K562 (cell line): ENCODE measurements at regions not wholly inside any gene's neighbourhood (a gene's known extent, or its start where the extent isn't known, plus 50 kb on each side); places are given as distances from the start of the nearest gene placed in this dataset.

ENCODE experiments used
- ATAC-seq: fragments of 200-7000 bp; cut with Tn5 transposase; 3 replicates; pipeline ENCODE4 v1.9.1; 2020; ENCODE audit warnings: moderate library complexity
- BruUV-seq: library from RNA; stranded (reverse); fragments of 400-500 nt; replicated peaks from 2 replicates; lab custom pipeline; 2021; lab: Mats Ljungman, UMichigan
- CTCF ChIA-PET: fragments of 300-600 bp; formaldehyde crosslinking; extraction: SDS; loops from one replicate; lab custom pipeline; 2021; ENCODE audit warnings: low intra/inter-chr PET ratio; lab: Yijun Ruan, JAX
- POLR2A ChIA-PET: fragments of 300-600, 350-650 bp; sonication (Branson Sonifier 250); formaldehyde crosslinking; extraction: SDS; loops from one replicate; lab custom pipeline; 2021; ENCODE audit warnings: antibody characterized with exemption, inconsistent platforms; lab: Yijun Ruan, JAX
- DNase-seq, 4 experiments: peaks; one replicate each; pipeline versions ENCODE4 v3.0.0 to v3.0.0-alpha.2; 2011 to 2018; ENCODE audit warnings: low spot score in 3 of 4, mixed read lengths in 3 of 4; ENCODE audit errors: extremely low read depth in 1 of 4
- FAIRE-seq: peaks from 2 replicates; lab custom pipeline; 2011; peaks lifted over from hg19 to GRCh38; lab: Jason Lieb, UNC
- H2AFZ ChIP-seq: 2 replicates; pipeline ENCODE4 v1.6.0; 2011; ENCODE audit warnings: low read depth, low read length, control low read depth, inconsistent platforms
- H3K27ac ChIP-seq: fragments of 200-600 bp; 3 replicates; pipeline ENCODE4 v1.8.0; 2011; ENCODE audit warnings: low read depth, mild to moderate bottlenecking, control low read depth, inconsistent platforms, low read length, moderate library complexity, mixed read lengths; ENCODE audit errors: extremely low read depth
- H3K27me3 ChIP-seq, 2 experiments: fragments of 300-600 bp in 1 of 2; 2 replicates in 1 of 2; 3 replicates in 1 of 2; pipeline versions ENCODE4 v1.6.0 to v1.8.0; 2011; ENCODE audit warnings: inconsistent platforms in 2 of 2, low read length in 2 of 2, mild to moderate bottlenecking in 1 of 2, mixed read lengths in 1 of 2, moderate library complexity in 1 of 2; ENCODE audit not compliant: control insufficient read depth in 2 of 2, insufficient read depth in 2 of 2
- H3K36me3 ChIP-seq: fragments of 300-600 bp; 3 replicates; pipeline ENCODE4 v1.8.0; 2011; ENCODE audit warnings: mild to moderate bottlenecking, low read length, inconsistent platforms; ENCODE audit not compliant: control insufficient read depth, insufficient read depth
- H3K4me1 ChIP-seq, 2 experiments: fragments of 200-600 bp in 1 of 2; replicated peaks in 1 of 2; 2 replicates in 1 of 2; 3 replicates in 1 of 2; pipeline versions ENCODE4 v1.5.1 to v1.8.0; 2011; ENCODE audit warnings: inconsistent platforms in 2 of 2, low read length in 2 of 2, mild to moderate bottlenecking in 1 of 2, mixed read lengths in 1 of 2, moderate library complexity in 1 of 2; ENCODE audit not compliant: control insufficient read depth in 2 of 2, insufficient read depth in 2 of 2
- H3K4me2 ChIP-seq: 2 replicates; pipeline ENCODE4 v1.6.1; 2011; ENCODE audit warnings: low read length, control low read depth, inconsistent platforms, mixed read lengths; ENCODE audit not compliant: insufficient read depth
- H3K4me3 ChIP-seq: fragments of 200-600 bp; sonication (generic), shearing (Covaris generic); 2 replicates; pipeline ENCODE4 v1.5.1; 2016; ENCODE audit warnings: control low read depth, inconsistent platforms
- H3K79me2 ChIP-seq: fragments of 200-600 bp; 3 replicates; pipeline ENCODE4 v1.8.0; 2011; ENCODE audit warnings: low read length, inconsistent platforms; ENCODE audit not compliant: control insufficient read depth, insufficient read depth
- H3K9ac ChIP-seq, 2 experiments: 2 replicates each; pipeline versions ENCODE4 v1.6.0 to v1.6.1; 2011; ENCODE audit warnings: low read depth in 2 of 2, low read length in 2 of 2, control low read depth in 1 of 2, inconsistent platforms in 1 of 2, mild to moderate bottlenecking in 1 of 2, mixed read lengths in 1 of 2; ENCODE audit not compliant: insufficient read depth in 1 of 2
- H3K9me1 ChIP-seq: one replicate; pipeline ENCODE4 v1.6.0; 2011; ENCODE audit warnings: inconsistent platforms, mild to moderate bottlenecking, low read length, moderate library complexity; ENCODE audit not compliant: control insufficient read depth, insufficient read depth
- H3K9me3 ChIP-seq: replicated peaks from 2 replicates; pipeline ENCODE4 v1.5.1; 2011; ENCODE audit warnings: low read depth, low read length, inconsistent platforms; ENCODE audit not compliant: control insufficient read depth, insufficient read depth
- H4K20me1 ChIP-seq: replicated peaks from 2 replicates; pipeline ENCODE4 v1.6.1; 2011; ENCODE audit warnings: low read length, inconsistent platforms, mixed read lengths; ENCODE audit not compliant: control insufficient read depth, insufficient read depth
- CBX3 ChIP-seq, 2 experiments: IDR thresholded peaks; 1 replicate in 1 of 2; 2 replicates in 1 of 2; pipeline ENCODE4 v1.6.1; 2012; ENCODE audit warnings: inconsistent platforms in 2 of 2, low read length in 2 of 2, borderline replicate concordance in 1 of 2, control low read depth in 1 of 2
- CHD1 ChIP-seq: fragments of 200-600 bp; sonication (generic); IDR thresholded peaks from one replicate; pipeline ENCODE4 v1.6.1; 2012; ENCODE audit warnings: mild to moderate bottlenecking, moderate library complexity, low read length, inconsistent platforms
- NFATC3 ChIP-seq: fragments of 450-650 bp; IDR thresholded peaks from 2 replicates; pipeline ENCODE4 v1.6.1; 2017; ENCODE audit warnings: mild to moderate bottlenecking
- RFX1 ChIP-seq: fragments of 450-650 bp; IDR thresholded peaks from 2 replicates; pipeline ENCODE4 v1.6.1; 2016; ENCODE audit warnings: mild to moderate bottlenecking, moderate library complexity
- ZNF143 ChIP-seq: sonication (generic); formaldehyde crosslinking; IDR thresholded peaks from 2 replicates; pipeline ENCODE4 v1.9.0; 2022; ENCODE audit warnings: mild to moderate bottlenecking, missing genetic modification reagents
- ZNF174 ChIP-seq: fragments of 250-450 bp; sonication (Bioruptor Pico); IDR thresholded peaks from 2 replicates; pipeline ENCODE4 v1.4.0; 2020; ENCODE audit warnings: mild to moderate bottlenecking
- WGBS: fragments of 100-300 bp; shearing (Covaris generic); methylation state at CpG from one replicate; pipeline ENCODE4 v1.1.6; 2016; ENCODE audit warnings: low coverage, mixed read lengths; ENCODE audit not compliant: insufficient coverage; ENCODE audit errors: missing lambda C conversion rate; 5-methylcytosine and 5-hydroxymethylcytosine counted together
- in situ Hi-C: fragments of 300-500 bp; cut with MboI; formaldehyde crosslinking; loops from 4 replicates; pipeline ENCODE4 v1.15.0; 2018; ENCODE audit warnings: inconsistent platforms, mixed read lengths
- intact Hi-C: fragments of 100-400 bp; cut with micrococcal nuclease; formaldehyde crosslinking; loops from 2 replicates; pipeline ENCODE4 v1.14.2; 2022
- TF ChIP-seq, protein P1 (sequence below), 2 experiments: fragments of 450-650 bp; formaldehyde crosslinking in 1 of 2; IDR thresholded peaks; 2 replicates each; pipeline versions ENCODE4 v1.4.0 to v1.6.1; 2014 to 2020; ENCODE audit warnings: mild to moderate bottlenecking in 2 of 2, borderline replicate concordance in 1 of 2, low read depth in 1 of 2

DNA sequence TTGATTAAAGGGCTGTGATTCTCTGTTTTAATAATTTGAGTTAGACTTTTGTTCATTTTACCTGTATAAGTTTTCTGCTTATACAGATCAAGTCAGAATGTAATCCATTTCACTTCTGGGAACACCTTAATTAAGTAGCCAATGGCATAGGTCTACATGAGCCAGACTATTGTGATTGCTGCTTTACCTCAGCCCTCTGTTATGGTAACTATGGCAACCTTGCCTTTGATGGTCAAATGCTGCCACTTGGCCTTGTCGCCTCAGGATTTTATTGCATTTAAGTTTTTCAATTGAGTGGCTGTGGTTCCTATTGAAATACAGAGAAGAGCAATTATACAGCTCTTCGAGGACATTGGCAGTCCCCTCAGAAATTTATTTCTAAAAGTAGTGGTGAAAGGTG lies 64.3 kb upstream of the TMEM106B start:
- whole genome bisulfite sequencing: 0% methylated on average over 2 of the region's 2 CpGs
- intact Hi-C loops (no loop called here), in situ Hi-C loops (no loop called here)
- no TSS peak for BruUV-seq
- no peaks in the 10 kb centered on the region for H3K27me3 ChIP-seq
- FAIRE-seq (no peak), DNase-seq (no peak), ATAC-seq (no peak)
- no peaks in the 10 kb centered on the region for H3K4me1 ChIP-seq
- H3K9me3 ChIP-seq: no peaks in the 10 kb centered on the region
- no peaks in the 10 kb centered on the region for H3K9me1 ChIP-seq
- H3K36me3 ChIP-seq: no peaks in the 10 kb centered on the region
- no peak overlapping the region for H3K4me3 ChIP-seq
- POLR2A ChIA-PET: no interaction called here
- no peak overlapping the region for H3K4me2 ChIP-seq
- TF ChIP-seq RFX1 (peak; percentile 64), NFATC3 (no peak)
- TF ChIP-seq, all 486 proteins: peak for 1
- Histone ChIP-seq H4K20me1 (no peaks in the 10 kb centered on the region), H2AFZ (no peak overlapping the region), H3K9ac (no peak overlapping the region), H3K79me2 (no peaks in the 10 kb centered on the region), H3K27ac (no peak overlapping the region)
- CTCF ChIA-PET: no interaction called here

DNA sequence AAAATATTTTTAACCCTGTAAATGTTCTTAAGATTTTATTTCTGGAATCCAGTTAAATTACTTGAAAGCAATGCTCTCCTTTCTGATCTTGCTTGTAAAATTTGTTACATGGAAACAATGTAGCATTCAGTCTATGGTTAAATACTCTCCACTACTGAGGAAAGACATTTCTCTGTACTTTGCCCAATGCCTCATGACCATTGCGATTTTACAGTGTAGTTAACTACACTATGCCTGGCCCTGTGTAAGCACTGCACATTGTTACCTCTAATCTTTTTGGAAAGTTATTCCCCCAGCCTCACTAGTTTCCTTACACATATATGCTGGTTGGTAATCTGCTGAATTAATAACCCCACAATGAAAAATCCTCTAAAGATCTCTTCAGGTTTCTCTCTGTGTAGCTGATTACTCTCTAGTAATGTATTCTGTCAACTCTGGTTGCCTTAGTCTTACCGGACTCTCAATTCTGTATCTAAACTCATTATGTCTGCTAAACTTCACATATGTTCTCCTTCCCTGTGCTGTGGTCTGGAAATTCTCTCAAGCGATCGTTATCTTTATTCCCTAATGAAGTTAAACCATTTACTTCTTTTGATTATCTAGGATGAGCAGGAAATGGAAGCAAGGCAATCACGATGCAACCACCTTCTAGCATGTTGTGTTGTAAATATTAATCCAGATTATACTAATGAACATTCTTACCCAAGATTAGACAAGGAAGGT lies 58.7 kb upstream of the TMEM106B start:
- BruUV-seq: no TSS peak
- intact Hi-C loops: no loop called here
- Histone ChIP-seq H3K4me2 (no peak overlapping the region), H3K9me3 (no peaks in the 10 kb centered on the region), H3K4me3 (no peak overlapping the region), H3K9me1 (no peaks in the 10 kb centered on the region), H3K9ac (no peak overlapping the region), H3K79me2 (no peaks in the 10 kb centered on the region), H3K36me3 (no peaks in the 10 kb centered on the region), H3K27ac (no peak overlapping the region), H2AFZ (no peak overlapping the region), H3K27me3 (no peaks in the 10 kb centered on the region), H4K20me1 (no peaks in the 10 kb centered on the region), H3K4me1 (no peaks in the 10 kb centered on the region)
- CTCF ChIA-PET: no interaction called here
- ATAC-seq (no peak), FAIRE-seq (no peak), DNase-seq (no peak)
- 2% methylated on average over 5 of the region's 5 CpGs for WGBS
- in situ Hi-C loops: no loop called here
- POLR2A ChIA-PET: no interaction called here
- TF ChIP-seq CHD1 (no peak), ZNF174 (CRISPR knock-in tag) (no peak), ZNF143 (no peak), CBX3 (IDR thresholded peaks at IDR 0.05; ENCODE audit: borderline replicate concordance in 1 of 2, low read length in 2 of 2) (no peak)
- TF ChIP-seq, protein P1, sequence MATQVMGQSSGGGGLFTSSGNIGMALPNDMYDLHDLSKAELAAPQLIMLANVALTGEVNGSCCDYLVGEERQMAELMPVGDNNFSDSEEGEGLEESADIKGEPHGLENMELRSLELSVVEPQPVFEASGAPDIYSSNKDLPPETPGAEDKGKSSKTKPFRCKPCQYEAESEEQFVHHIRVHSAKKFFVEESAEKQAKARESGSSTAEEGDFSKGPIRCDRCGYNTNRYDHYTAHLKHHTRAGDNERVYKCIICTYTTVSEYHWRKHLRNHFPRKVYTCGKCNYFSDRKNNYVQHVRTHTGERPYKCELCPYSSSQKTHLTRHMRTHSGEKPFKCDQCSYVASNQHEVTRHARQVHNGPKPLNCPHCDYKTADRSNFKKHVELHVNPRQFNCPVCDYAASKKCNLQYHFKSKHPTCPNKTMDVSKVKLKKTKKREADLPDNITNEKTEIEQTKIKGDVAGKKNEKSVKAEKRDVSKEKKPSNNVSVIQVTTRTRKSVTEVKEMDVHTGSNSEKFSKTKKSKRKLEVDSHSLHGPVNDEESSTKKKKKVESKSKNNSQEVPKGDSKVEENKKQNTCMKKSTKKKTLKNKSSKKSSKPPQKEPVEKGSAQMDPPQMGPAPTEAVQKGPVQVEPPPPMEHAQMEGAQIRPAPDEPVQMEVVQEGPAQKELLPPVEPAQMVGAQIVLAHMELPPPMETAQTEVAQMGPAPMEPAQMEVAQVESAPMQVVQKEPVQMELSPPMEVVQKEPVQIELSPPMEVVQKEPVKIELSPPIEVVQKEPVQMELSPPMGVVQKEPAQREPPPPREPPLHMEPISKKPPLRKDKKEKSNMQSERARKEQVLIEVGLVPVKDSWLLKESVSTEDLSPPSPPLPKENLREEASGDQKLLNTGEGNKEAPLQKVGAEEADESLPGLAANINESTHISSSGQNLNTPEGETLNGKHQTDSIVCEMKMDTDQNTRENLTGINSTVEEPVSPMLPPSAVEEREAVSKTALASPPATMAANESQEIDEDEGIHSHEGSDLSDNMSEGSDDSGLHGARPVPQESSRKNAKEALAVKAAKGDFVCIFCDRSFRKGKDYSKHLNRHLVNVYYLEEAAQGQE (IDR thresholded peaks at IDR 0.05; ENCODE audit: borderline replicate concordance): no peak
- TF ChIP-seq, protein P1 (CRISPR knock-in tag; IDR thresholded peaks at IDR 0.05; ENCODE audit: low read depth): no peak
